A673 (cell line): ENCODE measurements at regions not wholly inside any gene's neighbourhood (a gene's known extent, or its start where the extent isn't known, plus 50 kb on each side); places are given as distances from the start of the nearest gene placed in this dataset.

Experiments
- EZH2 ChIP-seq: fragments of 200-600 bp; sonication (generic); IDR thresholded peaks from 2 replicates; pipeline ENCODE4 v1.6.1; 2017; ENCODE audit warnings: borderline replicate concordance, low read depth, mild to moderate bottlenecking, mixed read lengths, antibody characterized with exemption, low read length; ENCODE audit not compliant: poor library complexity, severe bottlenecking
- TF ChIP-seq, protein P1 (sequence below): fragments of 300-800, 200-600 bp; sonication (generic); conservative IDR thresholded peaks from 2 replicates; pipeline ENCODE4 v1.5.1; 2017; ENCODE audit warnings: low read depth, mild to moderate bottlenecking, antibody characterized with exemption, low read length, moderate library complexity, mixed read lengths

DNA sequence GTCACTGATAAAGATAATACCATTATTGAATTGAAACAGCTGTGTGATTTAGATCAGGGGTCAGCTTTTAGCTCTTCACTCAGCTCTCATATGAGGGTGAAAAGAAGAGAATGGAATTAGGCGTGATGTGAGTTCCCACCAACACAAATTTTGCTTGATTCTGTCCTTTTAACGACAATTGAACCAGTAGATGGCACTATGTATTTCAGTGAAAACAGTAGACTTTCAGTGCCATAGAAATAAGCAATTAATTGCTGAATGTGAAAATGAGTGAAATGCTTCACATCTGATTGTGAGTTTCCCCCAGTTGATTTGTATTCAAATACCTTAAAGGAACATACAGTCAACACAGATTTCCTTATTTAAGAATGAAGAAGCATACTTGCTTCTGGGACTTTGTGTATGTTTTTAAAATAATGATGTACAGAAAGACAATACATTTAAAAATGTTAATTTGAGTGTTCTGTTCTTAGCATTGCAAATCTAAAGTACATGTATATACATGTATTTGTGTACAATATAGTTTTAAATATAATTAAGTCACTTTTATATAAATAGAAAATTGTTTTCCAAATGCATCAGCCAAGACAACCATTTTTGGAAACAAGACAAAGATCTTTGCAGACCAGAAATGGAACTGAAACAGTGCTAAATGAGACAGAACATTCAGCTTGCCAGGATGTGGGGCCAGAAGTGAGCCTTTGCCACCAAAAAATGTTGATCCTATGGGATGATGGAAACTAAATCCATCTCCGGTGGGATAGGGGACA is 178.8 kb downstream of the SNCA start:
- TF ChIP-seq, protein P1, sequence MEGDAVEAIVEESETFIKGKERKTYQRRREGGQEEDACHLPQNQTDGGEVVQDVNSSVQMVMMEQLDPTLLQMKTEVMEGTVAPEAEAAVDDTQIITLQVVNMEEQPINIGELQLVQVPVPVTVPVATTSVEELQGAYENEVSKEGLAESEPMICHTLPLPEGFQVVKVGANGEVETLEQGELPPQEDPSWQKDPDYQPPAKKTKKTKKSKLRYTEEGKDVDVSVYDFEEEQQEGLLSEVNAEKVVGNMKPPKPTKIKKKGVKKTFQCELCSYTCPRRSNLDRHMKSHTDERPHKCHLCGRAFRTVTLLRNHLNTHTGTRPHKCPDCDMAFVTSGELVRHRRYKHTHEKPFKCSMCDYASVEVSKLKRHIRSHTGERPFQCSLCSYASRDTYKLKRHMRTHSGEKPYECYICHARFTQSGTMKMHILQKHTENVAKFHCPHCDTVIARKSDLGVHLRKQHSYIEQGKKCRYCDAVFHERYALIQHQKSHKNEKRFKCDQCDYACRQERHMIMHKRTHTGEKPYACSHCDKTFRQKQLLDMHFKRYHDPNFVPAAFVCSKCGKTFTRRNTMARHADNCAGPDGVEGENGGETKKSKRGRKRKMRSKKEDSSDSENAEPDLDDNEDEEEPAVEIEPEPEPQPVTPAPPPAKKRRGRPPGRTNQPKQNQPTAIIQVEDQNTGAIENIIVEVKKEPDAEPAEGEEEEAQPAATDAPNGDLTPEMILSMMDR = peak; percentile 39; the same call in 1 of the 2 replicates
- TF ChIP-seq EZH2 = no peak
